ENCODE measurements at regions not wholly inside any gene's neighbourhood (a gene's known extent, or its start where the extent isn't known, plus 50 kb on each side); places are given as distances from the start of the nearest gene placed in this dataset.

DNA sequence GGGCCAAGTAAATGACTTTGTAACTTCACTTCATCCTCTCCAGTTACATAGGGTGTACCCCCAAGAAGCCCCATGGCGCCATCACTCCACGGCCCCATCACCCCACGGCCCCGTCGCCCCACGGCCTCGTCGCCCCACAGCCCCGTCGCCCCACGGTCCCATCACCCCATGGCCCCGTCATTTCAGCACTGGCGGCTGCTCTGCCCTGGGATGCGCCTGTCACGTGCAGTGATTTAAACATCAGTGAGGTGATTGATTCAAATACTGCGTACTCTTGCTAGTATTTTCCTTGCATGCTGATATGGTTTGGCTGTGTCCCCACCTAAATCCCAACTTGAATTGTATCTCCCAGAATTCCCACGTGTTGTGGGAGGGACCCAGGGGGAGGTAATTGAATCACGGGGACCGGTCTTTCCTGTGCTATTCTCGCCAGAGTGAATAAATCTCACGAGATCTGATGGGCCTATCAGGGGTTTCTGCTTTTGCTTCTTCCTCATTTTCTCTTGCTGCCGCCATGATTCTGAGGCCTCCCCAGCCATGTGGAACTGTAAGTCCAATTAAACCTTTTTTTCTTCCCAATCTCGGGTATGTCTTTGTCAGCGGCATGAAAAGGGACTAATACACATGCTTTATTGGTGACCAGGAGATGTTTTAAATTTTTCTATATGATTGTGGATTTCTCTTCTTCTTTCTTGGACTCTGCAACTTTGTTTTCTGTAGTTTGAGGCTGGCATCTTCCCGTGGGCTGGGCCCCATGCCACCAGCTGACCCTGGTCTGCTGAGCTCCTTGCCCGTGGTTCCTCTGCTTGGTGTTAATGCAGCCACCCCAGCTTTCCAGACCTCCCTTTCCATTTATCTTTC is 50.1 kb upstream of the PCBP3 start:
- TF ChIP-seq, protein P1, sequence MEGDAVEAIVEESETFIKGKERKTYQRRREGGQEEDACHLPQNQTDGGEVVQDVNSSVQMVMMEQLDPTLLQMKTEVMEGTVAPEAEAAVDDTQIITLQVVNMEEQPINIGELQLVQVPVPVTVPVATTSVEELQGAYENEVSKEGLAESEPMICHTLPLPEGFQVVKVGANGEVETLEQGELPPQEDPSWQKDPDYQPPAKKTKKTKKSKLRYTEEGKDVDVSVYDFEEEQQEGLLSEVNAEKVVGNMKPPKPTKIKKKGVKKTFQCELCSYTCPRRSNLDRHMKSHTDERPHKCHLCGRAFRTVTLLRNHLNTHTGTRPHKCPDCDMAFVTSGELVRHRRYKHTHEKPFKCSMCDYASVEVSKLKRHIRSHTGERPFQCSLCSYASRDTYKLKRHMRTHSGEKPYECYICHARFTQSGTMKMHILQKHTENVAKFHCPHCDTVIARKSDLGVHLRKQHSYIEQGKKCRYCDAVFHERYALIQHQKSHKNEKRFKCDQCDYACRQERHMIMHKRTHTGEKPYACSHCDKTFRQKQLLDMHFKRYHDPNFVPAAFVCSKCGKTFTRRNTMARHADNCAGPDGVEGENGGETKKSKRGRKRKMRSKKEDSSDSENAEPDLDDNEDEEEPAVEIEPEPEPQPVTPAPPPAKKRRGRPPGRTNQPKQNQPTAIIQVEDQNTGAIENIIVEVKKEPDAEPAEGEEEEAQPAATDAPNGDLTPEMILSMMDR (IDR thresholded peaks at IDR 0.05 in 8 of 11, conservative IDR thresholded peaks at IDR 0.05 in 3 of 11) = no peak
- TF ChIP-seq POLR2A (IDR thresholded peaks at IDR 0.05) = no peak
